SK-N-SH treated with all-trans-retinoic acid at 6 μM for 48 hours (cell line): ENCODE measurements at regions not wholly inside any gene's neighbourhood (a gene's known extent, or its start where the extent isn't known, plus 50 kb on each side); places are given as distances from the start of the nearest gene placed in this dataset.
"Not testable (repeated sequence)": the region's sequence is repeated elsewhere in the genome, so short reads cannot be mapped to it uniquely, and the experiment has no call there.

ENCODE experiments used
- ISL1 ChIP-seq: fragments of 250-450 bp; sonication (Bioruptor Pico); IDR thresholded peaks from 2 replicates; pipeline ENCODE4 v2.1.2; 2022; ENCODE audit warnings: mild to moderate bottlenecking, moderate library complexity
- OSR1 ChIP-seq: fragments of 250-450 bp; sonication (Bioruptor Pico); IDR thresholded peaks from 2 replicates; pipeline ENCODE4 v1.8.0; 2022; ENCODE audit warnings: moderate library complexity, mild to moderate bottlenecking, inconsistent platforms
- PATZ1 ChIP-seq: fragments of 250-450 bp; sonication (Bioruptor Pico); IDR thresholded peaks from 2 replicates; pipeline ENCODE4 v1.8.0; 2020; ENCODE audit warnings: mild to moderate bottlenecking, moderate library complexity, borderline replicate concordance
- ZFP3 ChIP-seq: fragments of 250-450 bp; sonication (Bioruptor Pico); IDR thresholded peaks from 2 replicates; pipeline ENCODE4 v1.5.0; 2020; ENCODE audit warnings: mild to moderate bottlenecking, moderate library complexity
- ZNF8 ChIP-seq: fragments of 450-650 bp; formaldehyde crosslinking; IDR thresholded peaks from 2 replicates; pipeline ENCODE4 v1.5.0; 2020; ENCODE audit warnings: mild to moderate bottlenecking, moderate library complexity

GRCh38 chr16:29186306-29187220, 201.7 kb downstream of the LAT start:
- not testable (repeated sequence) for TF ChIP-seq ZNF8 (CRISPR knock-in tag); ISL1 (CRISPR knock-in tag); PATZ1 (CRISPR knock-in tag); ZFP3; OSR1 (CRISPR knock-in tag)
